ENCODE measurements at regions not wholly inside any gene's neighbourhood (a gene's known extent, or its start where the extent isn't known, plus 50 kb on each side); places are given as distances from the start of the nearest gene placed in this dataset.

GRCh38 chr12:124626971-124627411, 59.6 kb upstream of the NCOR2 start:
- no peak for DNase-seq

DNA sequence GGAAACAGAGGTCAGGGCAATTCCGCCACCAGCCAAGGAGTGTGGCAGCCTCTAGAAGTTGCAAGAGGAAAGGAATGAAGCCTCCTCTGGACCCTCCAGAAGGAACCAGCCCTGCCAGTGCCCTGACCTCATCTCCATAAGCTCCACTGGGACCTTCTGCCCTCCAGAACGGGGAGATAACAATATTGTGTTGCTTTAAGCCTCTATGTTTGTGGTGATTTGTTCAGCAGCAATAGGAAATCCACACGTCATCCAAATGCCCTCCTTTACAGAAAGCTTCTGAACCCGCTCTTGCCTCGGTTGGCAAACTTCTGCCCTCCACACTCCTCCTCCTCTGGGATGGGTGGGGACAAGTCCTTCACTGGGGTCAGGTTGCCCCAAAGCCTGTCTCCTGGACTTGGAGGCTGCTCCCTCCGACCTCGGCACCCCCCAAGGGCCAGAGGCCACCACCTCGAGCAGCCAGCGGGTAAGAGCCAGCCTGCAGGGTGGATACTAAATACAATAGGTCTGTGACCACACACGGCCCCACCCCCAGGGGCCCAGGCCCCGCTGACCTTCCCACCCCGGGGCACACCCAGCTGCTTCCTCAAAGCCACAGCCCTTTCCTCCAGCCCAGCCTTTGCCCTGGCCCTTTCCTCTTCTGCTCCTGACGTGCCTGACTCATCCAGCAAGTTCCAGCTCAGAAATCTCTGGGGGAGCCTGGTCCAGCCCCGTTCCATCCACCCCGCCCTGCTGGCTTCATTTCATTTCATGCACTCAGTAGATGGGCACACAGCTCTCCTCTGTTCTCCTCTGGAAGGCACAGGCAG, 58.7 kb upstream of the NCOR2 start:
- DNase-seq: peak; percentile 80

DNA sequence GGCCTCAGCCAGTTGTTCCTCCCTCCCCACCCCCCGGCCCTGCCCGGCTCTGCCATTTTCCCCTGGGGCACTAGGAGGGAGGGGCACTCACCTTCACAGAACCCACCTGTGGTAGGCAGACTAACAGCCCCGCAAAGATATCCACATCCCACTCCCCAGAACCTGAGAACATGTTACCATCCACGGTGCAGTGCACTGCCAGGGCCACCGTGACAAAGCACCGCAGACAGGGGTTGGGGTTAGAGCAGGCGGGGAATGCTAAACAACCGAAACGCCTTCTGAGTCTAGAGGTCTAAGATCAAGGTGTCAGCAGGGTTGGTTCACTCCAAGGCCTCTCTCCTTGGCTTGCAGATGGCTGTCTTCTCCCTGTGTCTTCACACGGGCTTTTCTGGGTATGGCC, 57.4 kb upstream of the NCOR2 start:
- no peak for DNase-seq

- no peak for DNase-seq
These were observed 56.1 kb upstream of the NCOR2 start for GRCh38 chr12:124623344-124624035.

DNA sequence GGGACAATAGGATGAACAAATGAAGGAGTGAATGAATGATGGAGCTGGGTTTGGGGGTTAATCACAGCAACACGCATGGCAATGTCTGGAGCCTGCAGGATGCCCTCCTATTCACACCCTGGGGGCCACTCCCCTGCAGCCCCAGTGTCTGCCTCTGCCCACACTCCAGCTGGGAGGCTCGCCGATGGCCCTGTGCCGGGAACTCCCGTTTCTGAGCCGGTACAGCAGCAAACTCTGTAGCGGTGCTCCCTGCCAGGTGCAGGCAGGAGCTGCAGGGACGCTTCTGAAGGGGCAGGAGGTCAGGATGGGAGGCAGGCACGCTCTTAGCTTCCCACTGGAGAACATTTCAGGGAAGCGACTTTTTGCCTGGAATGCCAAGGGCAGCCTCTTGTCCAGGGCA, 55.4 kb upstream of the NCOR2 start:
- DNase-seq: no peak

DNA sequence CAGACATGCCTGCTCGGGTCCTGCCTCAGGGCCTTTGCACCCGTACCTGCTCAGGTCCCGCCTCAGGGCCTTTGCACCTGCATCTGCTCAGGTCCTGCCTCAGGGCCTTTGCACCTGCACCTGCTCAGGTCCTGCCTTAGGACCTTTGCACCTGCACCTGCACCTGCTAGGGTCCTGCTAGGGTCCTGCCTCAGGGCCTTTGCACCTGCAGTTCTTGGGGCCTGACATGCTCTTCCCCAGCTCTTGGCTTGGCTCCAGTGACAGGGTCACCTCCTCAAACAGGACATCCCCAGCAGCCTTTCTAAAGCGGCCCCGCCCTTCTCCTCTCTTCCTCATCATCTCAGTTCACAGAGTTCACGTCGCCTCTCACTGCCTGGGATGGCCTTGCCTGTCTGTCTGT, 54.9 kb upstream of the NCOR2 start:
- DNase-seq: no peak

- no peak for DNase-seq
These were observed 53.9 kb upstream of the NCOR2 start for GRCh38 chr12:124621296-124621660.

GRCh38 chr12:124620606-124621295, 53.3 kb upstream of the NCOR2 start:
- DNase-seq: no peak

- no peak for DNase-seq
These were observed 51.0 kb upstream of the NCOR2 start for GRCh38 chr12:124618291-124618902.

- no peak for DNase-seq
These were observed 50.2 kb upstream of the NCOR2 start for GRCh38 chr12:124617615-124618014.
